Fibroblast of villous mesenchyme (primary cell): ENCODE measurements at regions not wholly inside any gene's neighbourhood (a gene's known extent, or its start where the extent isn't known, plus 50 kb on each side); places are given as distances from the start of the nearest gene placed in this dataset.

Source experiments
- DNase-seq: peaks from one replicate; pipeline ENCODE4 v3.0.0-alpha.2; 2010; ENCODE audit warnings: low read depth
- H3K4me3 ChIP-seq: 2 replicates; pipeline ENCODE4 v1.5.1; 2011; ENCODE audit warnings: low read depth, mild to moderate bottlenecking, low read length
- TF ChIP-seq, protein P1 (sequence below): IDR thresholded peaks from 2 replicates; pipeline ENCODE4 v1.5.1; 2012; ENCODE audit warnings: low read depth, mild to moderate bottlenecking, low read length; ENCODE audit not compliant: insufficient read depth

DNA sequence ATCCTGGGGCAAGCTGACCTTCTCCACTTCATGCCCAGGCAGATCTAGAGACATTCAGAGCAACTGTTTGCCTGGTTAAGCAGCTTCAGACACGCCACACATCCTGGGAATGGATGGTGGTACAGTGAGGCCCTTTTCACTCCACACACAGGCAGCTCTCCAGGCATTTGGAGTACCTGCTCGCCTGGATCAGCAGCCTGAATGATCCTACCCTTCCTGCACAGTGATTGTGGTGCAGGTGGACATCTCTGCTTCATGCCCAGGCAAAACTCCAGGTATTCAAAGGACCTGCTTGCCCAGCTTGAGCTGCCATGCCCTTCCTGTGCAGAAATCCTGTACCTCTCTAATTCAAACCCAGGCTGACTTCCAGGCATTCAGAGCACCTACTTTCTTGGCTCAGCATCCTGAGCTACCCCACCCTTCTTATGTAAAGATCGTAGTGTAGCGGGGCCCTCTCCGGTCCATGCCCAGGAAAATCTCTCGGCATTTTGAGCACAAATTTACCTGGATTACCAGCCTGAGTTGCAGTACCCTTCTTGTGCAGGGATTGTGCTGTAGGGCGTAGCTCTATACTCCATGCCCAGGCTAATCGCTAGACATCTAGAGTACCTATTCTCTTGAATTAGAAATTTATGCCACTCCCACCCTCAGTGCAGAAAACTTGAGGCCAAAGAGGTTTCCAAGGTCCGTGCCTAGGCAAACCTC is 972.8 kb downstream of the ANKRD7 start:
- TF ChIP-seq, protein P1, sequence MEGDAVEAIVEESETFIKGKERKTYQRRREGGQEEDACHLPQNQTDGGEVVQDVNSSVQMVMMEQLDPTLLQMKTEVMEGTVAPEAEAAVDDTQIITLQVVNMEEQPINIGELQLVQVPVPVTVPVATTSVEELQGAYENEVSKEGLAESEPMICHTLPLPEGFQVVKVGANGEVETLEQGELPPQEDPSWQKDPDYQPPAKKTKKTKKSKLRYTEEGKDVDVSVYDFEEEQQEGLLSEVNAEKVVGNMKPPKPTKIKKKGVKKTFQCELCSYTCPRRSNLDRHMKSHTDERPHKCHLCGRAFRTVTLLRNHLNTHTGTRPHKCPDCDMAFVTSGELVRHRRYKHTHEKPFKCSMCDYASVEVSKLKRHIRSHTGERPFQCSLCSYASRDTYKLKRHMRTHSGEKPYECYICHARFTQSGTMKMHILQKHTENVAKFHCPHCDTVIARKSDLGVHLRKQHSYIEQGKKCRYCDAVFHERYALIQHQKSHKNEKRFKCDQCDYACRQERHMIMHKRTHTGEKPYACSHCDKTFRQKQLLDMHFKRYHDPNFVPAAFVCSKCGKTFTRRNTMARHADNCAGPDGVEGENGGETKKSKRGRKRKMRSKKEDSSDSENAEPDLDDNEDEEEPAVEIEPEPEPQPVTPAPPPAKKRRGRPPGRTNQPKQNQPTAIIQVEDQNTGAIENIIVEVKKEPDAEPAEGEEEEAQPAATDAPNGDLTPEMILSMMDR = no peak
- DNase-seq = no peak
- no peak overlapping the region for H3K4me3 ChIP-seq

DNA sequence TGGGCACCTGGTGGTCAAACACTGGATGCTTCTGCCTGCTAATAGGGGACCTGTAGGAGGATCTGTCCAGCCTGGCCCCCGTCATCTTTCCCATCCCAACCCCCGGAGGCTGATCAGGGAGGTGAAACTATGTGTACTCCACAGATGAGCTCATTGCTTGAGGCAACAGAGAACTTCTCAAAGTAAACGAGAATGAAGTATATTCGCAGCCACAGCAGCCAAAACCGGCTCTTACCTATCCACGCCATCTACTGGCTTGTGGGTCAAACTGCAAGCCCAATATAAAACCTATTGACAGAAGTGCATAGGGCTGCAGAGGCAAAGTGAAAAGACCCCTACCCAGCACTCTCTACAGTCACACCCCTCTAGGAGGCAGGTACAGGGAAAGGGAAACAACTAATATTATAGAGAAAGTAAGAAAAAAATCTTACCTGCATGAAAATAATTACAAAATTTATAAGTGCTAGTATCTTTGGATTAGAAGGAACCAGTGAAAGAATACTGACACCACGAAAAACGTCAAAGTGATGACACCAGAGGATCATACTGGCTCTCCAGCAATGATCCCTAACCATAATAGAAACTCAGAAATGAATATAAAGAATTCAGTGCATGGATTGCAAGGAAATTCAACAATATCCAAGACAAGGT is 973.5 kb downstream of the ANKRD7 start:
- peak; percentile 45 for DNase-seq
- TF ChIP-seq, protein P1 = peak; percentile 76

DNA sequence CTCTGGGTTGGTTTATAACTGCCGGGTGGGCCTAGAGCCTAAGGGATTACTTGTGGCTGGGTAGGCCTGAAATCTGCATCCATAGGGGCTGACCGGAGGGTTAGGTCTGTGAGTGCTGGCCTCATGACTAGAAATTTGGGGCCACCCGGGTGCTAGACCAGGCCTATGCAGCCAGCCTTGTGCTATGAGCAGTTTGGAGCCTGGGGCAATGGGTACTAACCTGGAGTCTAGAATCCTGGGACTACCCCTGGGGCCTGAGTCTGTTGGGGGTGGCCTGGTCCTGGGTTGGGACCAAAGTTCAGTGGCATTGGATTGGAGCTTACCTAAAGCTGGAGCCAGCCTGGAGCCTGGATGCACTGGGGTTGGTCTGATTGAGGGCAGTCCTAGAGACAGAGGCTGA is 995.2 kb downstream of the ANKRD7 start:
- DNase-seq = no peak
- no peak overlapping the region for H3K4me3 ChIP-seq
- TF ChIP-seq, protein P1 = no peak

More for the DNA sequence above, 973.5 kb downstream of the ANKRD7 start:
- no peak overlapping the region for H3K4me3 ChIP-seq

DNA sequence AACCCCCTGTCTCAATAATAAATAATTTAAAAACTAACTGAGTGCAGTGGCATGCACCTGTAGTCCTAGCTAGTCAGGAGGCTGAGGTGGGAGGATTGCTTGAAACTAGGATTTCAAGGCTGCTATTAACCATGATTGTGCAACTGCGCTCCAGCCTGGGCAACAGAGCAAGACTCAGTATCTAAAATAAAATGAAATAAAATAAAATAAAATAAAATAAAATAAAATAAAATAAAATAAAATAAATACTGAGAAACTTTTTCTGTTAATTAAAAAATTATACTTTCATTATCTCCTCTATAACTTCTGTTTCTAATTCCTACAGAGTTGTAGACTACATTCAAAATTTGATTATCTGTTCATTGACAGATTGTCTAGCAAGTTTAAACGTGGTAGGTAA is 999.4 kb downstream of the ANKRD7 start:
- DNase-seq = no peak

DNA sequence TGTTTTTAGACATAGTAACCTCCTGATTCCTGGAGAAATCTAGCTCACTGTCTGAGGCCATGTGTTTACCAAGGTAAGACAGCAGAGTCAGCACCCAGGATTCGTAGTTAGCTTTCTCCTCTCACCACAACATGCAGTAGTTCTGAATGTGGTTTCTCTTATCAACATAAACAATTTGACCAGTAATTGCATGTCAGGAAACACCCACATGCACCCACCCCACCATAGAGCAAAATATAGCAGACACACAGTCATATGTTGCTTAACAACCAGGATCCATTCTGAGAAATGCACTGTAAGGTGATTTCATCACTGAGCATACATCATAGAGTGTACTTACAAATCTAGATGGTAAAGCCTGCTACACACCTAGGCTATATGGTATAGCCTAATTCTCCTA is 1004.0 kb downstream of the ANKRD7 start:
- no peak overlapping the region for H3K4me3 ChIP-seq
- TF ChIP-seq, protein P1 = no peak
- no peak for DNase-seq

More for the DNA sequence above, 999.4 kb downstream of the ANKRD7 start:
- TF ChIP-seq, protein P1 = no peak
- no peak overlapping the region for H3K4me3 ChIP-seq

DNA sequence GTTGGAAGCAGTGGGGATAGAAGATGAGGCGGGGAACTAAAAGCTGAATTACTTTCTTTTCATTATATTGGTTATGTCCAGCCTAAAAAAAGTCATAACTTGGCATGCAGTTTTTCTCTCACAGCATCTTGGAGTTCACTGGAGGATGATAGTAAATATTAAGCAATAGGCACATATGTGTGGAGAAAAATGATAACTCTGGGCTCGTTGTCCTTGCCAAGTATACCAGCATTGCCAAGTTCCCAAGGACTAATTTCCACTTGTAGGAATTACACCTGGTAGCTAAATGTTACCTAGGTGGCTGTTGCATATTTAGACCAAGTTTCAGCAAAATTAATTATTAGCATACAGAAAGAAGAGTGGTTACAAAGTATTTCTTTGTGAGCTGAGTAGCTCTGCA is 1007.6 kb downstream of the ANKRD7 start:
- TF ChIP-seq, protein P1 = no peak
- no peak overlapping the region for H3K4me3 ChIP-seq
- DNase-seq = no peak
